H9 (cell line): ENCODE measurements at regions not wholly inside any gene's neighbourhood (a gene's known extent, or its start where the extent isn't known, plus 50 kb on each side); places are given as distances from the start of the nearest gene placed in this dataset.
A peak's percentile ranks its signal among the peaks of the same experiment; 100 is the strongest.

ENCODE experiments used
- DNase-seq: peaks from one replicate; pipeline ENCODE4 v3.0.0-alpha.2; 2017
- H2AFZ ChIP-seq: one replicate; pipeline ENCODE4 v1.6.1; 2013; ENCODE audit warnings: mild to moderate bottlenecking, low read length, control low read depth, moderate library complexity
- H2AK5ac ChIP-seq: 2 replicates; pipeline ENCODE4 v1.6.1; 2013; ENCODE audit warnings: low read length, control low read depth, mixed read lengths; ENCODE audit not compliant: insufficient read length
- H2BK120ac ChIP-seq: one replicate; pipeline ENCODE4 v1.6.1; 2013; ENCODE audit warnings: low read depth, mild to moderate bottlenecking, low read length, control low read depth, inconsistent platforms; ENCODE audit not compliant: poor library complexity, severe bottlenecking
- H2BK12ac ChIP-seq: 2 replicates; pipeline ENCODE4 v1.6.1; 2013; ENCODE audit warnings: low read length, control low read depth, mixed read lengths, low read depth; ENCODE audit not compliant: insufficient read length
- H2BK15ac ChIP-seq: 2 replicates; pipeline ENCODE4 v1.6.1; 2013; ENCODE audit warnings: low read depth, low read length, control low read depth
- H2BK20ac ChIP-seq: one replicate; pipeline ENCODE4 v1.6.1; 2013; ENCODE audit warnings: low read depth, mild to moderate bottlenecking, low read length, control low read depth, inconsistent platforms; ENCODE audit not compliant: poor library complexity, severe bottlenecking
- H2BK5ac ChIP-seq: 2 replicates; pipeline ENCODE4 v1.6.1; 2013; ENCODE audit warnings: low read length, control low read depth, mixed read lengths; ENCODE audit not compliant: insufficient read length
- H3K14ac ChIP-seq: 2 replicates; pipeline ENCODE4 v1.6.1; 2013; ENCODE audit warnings: low read length, control low read depth; ENCODE audit not compliant: insufficient read depth
- H3K18ac ChIP-seq: 2 replicates; pipeline ENCODE4 v1.6.1; 2013; ENCODE audit warnings: low read depth, mild to moderate bottlenecking, mixed read lengths, low read length, control low read depth; ENCODE audit not compliant: insufficient read length
- H3K23ac ChIP-seq: 2 replicates; pipeline ENCODE4 v1.6.1; 2013; ENCODE audit warnings: low read length, control low read depth, mixed read lengths, low read depth; ENCODE audit not compliant: insufficient read length
- H3K23me2 ChIP-seq: 2 replicates; pipeline ENCODE4 v1.6.1; 2013; ENCODE audit warnings: low read depth, mild to moderate bottlenecking, mixed read lengths, low read length, control low read depth; ENCODE audit not compliant: insufficient read length, poor library complexity, severe bottlenecking
- H3K27ac ChIP-seq: 2 replicates; pipeline ENCODE4 v1.5.1; 2013; ENCODE audit warnings: low read length, control low read depth, mixed read lengths, low read depth; ENCODE audit not compliant: insufficient read length
- H3K27me3 ChIP-seq: 2 replicates; pipeline ENCODE4 v1.6.1; 2013; ENCODE audit warnings: low read length, control low read depth, inconsistent platforms; ENCODE audit not compliant: insufficient read depth
- H3K4ac ChIP-seq: 2 replicates; pipeline ENCODE4 v1.6.1; 2013; ENCODE audit warnings: low read depth, mild to moderate bottlenecking, control low read depth, inconsistent platforms, low read length, moderate library complexity
- H3K4me1 ChIP-seq: 2 replicates; pipeline ENCODE4 v1.6.1; 2013; ENCODE audit warnings: low read length, control low read depth, inconsistent platforms; ENCODE audit not compliant: insufficient read depth
- H3K4me2 ChIP-seq: 2 replicates; pipeline ENCODE4 v1.6.1; 2013; ENCODE audit warnings: low read length, control low read depth, mixed read lengths; ENCODE audit not compliant: insufficient read length, insufficient read depth
- H3K56ac ChIP-seq: 2 replicates; pipeline ENCODE4 v1.6.1; 2013; ENCODE audit warnings: low read depth, mild to moderate bottlenecking, mixed read lengths, low read length, control low read depth; ENCODE audit not compliant: insufficient read length
- H3K79me1 ChIP-seq: 2 replicates; pipeline ENCODE4 v1.6.1; 2013; ENCODE audit warnings: low read depth, mild to moderate bottlenecking, moderate library complexity, low read length, control low read depth, inconsistent platforms; ENCODE audit not compliant: insufficient read depth, poor library complexity, severe bottlenecking
- H3K79me2 ChIP-seq: 2 replicates; pipeline ENCODE4 v1.6.1; 2013; ENCODE audit warnings: low read length, control low read depth, inconsistent platforms; ENCODE audit not compliant: insufficient read depth
- H3K9ac ChIP-seq: 2 replicates; pipeline ENCODE4 v1.6.1; 2013; ENCODE audit warnings: low read length, control low read depth, mixed read lengths; ENCODE audit not compliant: insufficient read length; ENCODE audit errors: extremely low read depth
- H3K9me3 ChIP-seq: one replicate; pipeline ENCODE4 v1.6.1; 2013; ENCODE audit warnings: low read depth, low read length, inconsistent platforms; ENCODE audit not compliant: control insufficient read depth
- H3T11ph ChIP-seq: one replicate; pipeline ENCODE4 v1.6.1; 2013; ENCODE audit warnings: mild to moderate bottlenecking, low read length, control low read depth, inconsistent platforms
- H4K20me1 ChIP-seq: one replicate; pipeline ENCODE4 v1.6.1; 2013; ENCODE audit not compliant: control insufficient read depth, insufficient read length, insufficient read depth
- H4K5ac ChIP-seq: 2 replicates; pipeline ENCODE4 v1.6.1; 2013; ENCODE audit warnings: low read depth, mild to moderate bottlenecking, mixed read lengths, low read length, control low read depth; ENCODE audit not compliant: insufficient read length
- H4K8ac ChIP-seq: replicated peaks from 2 replicates; pipeline ENCODE4 v1.6.1; 2013; ENCODE audit warnings: low read length, control low read depth, mixed read lengths, low read depth; ENCODE audit not compliant: insufficient read length
- H4K91ac ChIP-seq: 2 replicates; pipeline ENCODE4 v1.6.1; 2013; ENCODE audit warnings: low read depth, mild to moderate bottlenecking, moderate library complexity, mixed read lengths, low read length, control low read depth; ENCODE audit not compliant: insufficient read length
- H3K27ac Mint-ChIP-seq, 3 experiments: 2 replicates in 2 of 3; 3 replicates in 1 of 3; pipeline ENCODE4 v1.8.0; 2020 to 2021; ENCODE audit warnings: mixed read lengths in 3 of 3, mild to moderate bottlenecking in 1 of 3, moderate library complexity in 1 of 3
- H3K27me3 Mint-ChIP-seq: 2 replicates; pipeline ENCODE4 v1.8.0; 2021; ENCODE audit warnings: low read depth, mild to moderate bottlenecking, moderate library complexity, mixed read lengths
- H3K36me3 Mint-ChIP-seq, 3 experiments: 2 replicates in 2 of 3; 3 replicates in 1 of 3; pipeline ENCODE4 v1.8.0; 2020 to 2021; ENCODE audit warnings: low read depth in 3 of 3, mixed read lengths in 3 of 3; ENCODE audit not compliant: insufficient read depth in 1 of 3
- H3K4me1 Mint-ChIP-seq, 2 experiments: 2 replicates each; pipeline ENCODE4 v1.8.0; 2020; ENCODE audit warnings: mixed read lengths in 2 of 2
- H3K4me3 Mint-ChIP-seq, 2 experiments: 2 replicates in 1 of 2; 3 replicates in 1 of 2; pipeline ENCODE4 v1.8.0; 2020 to 2021; ENCODE audit warnings: mild to moderate bottlenecking in 2 of 2, mixed read lengths in 2 of 2, moderate library complexity in 1 of 2
- H3K9me3 Mint-ChIP-seq, 2 experiments: 2 replicates in 1 of 2; 3 replicates in 1 of 2; pipeline ENCODE4 v1.8.0; 2020; ENCODE audit warnings: mild to moderate bottlenecking in 2 of 2, mixed read lengths in 2 of 2, moderate library complexity in 1 of 2
- CTCF ChIP-seq: fragments of 200-600 bp; sonication (generic); conservative IDR thresholded peaks from 3 replicates; pipeline ENCODE4 v1.8.0; 2021; ENCODE audit warnings: antibody characterized with exemption, mild to moderate bottlenecking
- WGBS: extraction: QIAGEN DNeasy Blood & Tissue Kit; methylation state at CpG from one replicate; pipeline ENCODE4 v1.1.7; 2013; ENCODE audit warnings: missing lambda C conversion rate, low lambda C conversion rate, mixed read lengths; ENCODE audit not compliant: insufficient read length; ENCODE audit errors: extremely low coverage; 5-methylcytosine and 5-hydroxymethylcytosine counted together

GRCh38 chr3:158909870-158910269, 108.0 kb downstream of the MFSD1 start:
- H3K56ac ChIP-seq = no peak overlapping the region
- H2BK12ac ChIP-seq = no peak overlapping the region
- H3K36me3 Mint-ChIP-seq = no peaks in the 10 kb centered on the region
- no peak overlapping the region for H3K9ac ChIP-seq
- H3K27ac Mint-ChIP-seq = peak overlapping the region in 1 of 3 experiments; percentile 52; a peak in 2 of 7 replicates
- TF ChIP-seq CTCF = no peak
- no peaks in the 10 kb centered on the region for H3K9me3 Mint-ChIP-seq
- no peak overlapping the region for H4K5ac ChIP-seq
- H3K14ac ChIP-seq = no peak overlapping the region
- no peaks in the 10 kb centered on the region for H3K27me3 Mint-ChIP-seq
- no peaks in the 10 kb centered on the region for H4K20me1 ChIP-seq
- H3K4me3 Mint-ChIP-seq = no peak overlapping the region
- peaks cover 19 to 24% of the 10 kb centered on the region in 2 experiments for H3K4me1 Mint-ChIP-seq
- H2BK15ac ChIP-seq = no peak overlapping the region
- no peaks in the 10 kb centered on the region for H3K23me2 ChIP-seq
- H2AFZ ChIP-seq = peak overlapping the region; percentile 22
- no CpG with 5 or more reads among the region's 2 CpGs for WGBS
- no peak overlapping the region for H3K27ac ChIP-seq
- H3K4ac ChIP-seq = no peak overlapping the region
- no peak overlapping the region for H3T11ph ChIP-seq
- H2BK120ac ChIP-seq = no peak overlapping the region
- no peak overlapping the region for H4K8ac ChIP-seq
- no peaks in the 10 kb centered on the region; the same call in 1 of the 2 replicates for H3K4me1 ChIP-seq
- no peak overlapping the region for H2AK5ac ChIP-seq
- no peaks in the 10 kb centered on the region for H3K79me1 ChIP-seq
- no peaks in the 10 kb centered on the region for H3K27me3 ChIP-seq
- H3K79me2 ChIP-seq = no peaks in the 10 kb centered on the region
- no peak overlapping the region for H4K91ac ChIP-seq
- H3K9me3 ChIP-seq = no peaks in the 10 kb centered on the region
- no peak overlapping the region for H2BK20ac ChIP-seq
- H2BK5ac ChIP-seq = no peak overlapping the region
- no peak overlapping the region for H3K4me2 ChIP-seq
- no peak overlapping the region for H3K23ac ChIP-seq
- no peak for DNase-seq
- H3K18ac ChIP-seq = no peak overlapping the region
